Right atrium auricular region (tissue), 2 donors: ENCODE measurements at regions not wholly inside any gene's neighbourhood (a gene's known extent, or its start where the extent isn't known, plus 50 kb on each side); places are given as distances from the start of the nearest gene placed in this dataset.

Source experiments
- DNase-seq: peaks from one replicate; pipeline ENCODE4 v3.0.0-alpha.2; 2019; ENCODE audit warnings: low spot score
- H3K27ac ChIP-seq, 2 donors: fragments of 200-600 bp; sonication (generic); 1 replicate in 1 of 2; 2 replicates in 1 of 2; pipeline ENCODE4 v1.5.1; 2016 to 2019
- H3K27me3 ChIP-seq, 2 donors: fragments of 200-600 bp; sonication (generic); one replicate each; pipeline versions ENCODE4 v1.5.1 to v1.6.0; 2017 to 2019
- H3K36me3 ChIP-seq: fragments of 200-600 bp; sonication (generic); one replicate; pipeline ENCODE4 v1.5.1; 2016
- H3K4me1 ChIP-seq, 2 donors: fragments of 200-600 bp; sonication (generic); one replicate each; pipeline versions ENCODE4 v1.5.1 to v1.6.0; 2017 to 2019
- H3K4me3 ChIP-seq, 2 donors: fragments of 200-600 bp; sonication (generic); 1 replicate in 1 of 2; 2 replicates in 1 of 2; pipeline ENCODE4 v1.5.1; 2017 to 2019; ENCODE audit warnings: mild to moderate bottlenecking in 1 of 2, moderate library complexity in 1 of 2
- H3K9me3 ChIP-seq, 2 donors: fragments of 200-600 bp; sonication (generic); one replicate each; pipeline ENCODE4 v1.5.1; 2019
- TF ChIP-seq, protein P1 (sequence below), 2 donors: fragments of 200-600 bp; sonication (generic); IDR thresholded peaks; one replicate each; pipeline ENCODE4 v1.5.1; 2019; ENCODE audit warnings: antibody characterized with exemption in 2 of 2

GRCh38 chr14:66242001-66242400 is 244.2 kb upstream of the CCDC196 start:
- H3K27ac ChIP-seq: no peak overlapping the region
- no peaks in the 10 kb centered on the region for H3K27me3 ChIP-seq
- DNase-seq: no peak
- no peaks in the 10 kb centered on the region for H3K36me3 ChIP-seq
- no peak overlapping the region for H3K4me3 ChIP-seq
- H3K9me3 ChIP-seq: no peaks in the 10 kb centered on the region
- H3K4me1 ChIP-seq: no peaks in the 10 kb centered on the region
- TF ChIP-seq, protein P1, sequence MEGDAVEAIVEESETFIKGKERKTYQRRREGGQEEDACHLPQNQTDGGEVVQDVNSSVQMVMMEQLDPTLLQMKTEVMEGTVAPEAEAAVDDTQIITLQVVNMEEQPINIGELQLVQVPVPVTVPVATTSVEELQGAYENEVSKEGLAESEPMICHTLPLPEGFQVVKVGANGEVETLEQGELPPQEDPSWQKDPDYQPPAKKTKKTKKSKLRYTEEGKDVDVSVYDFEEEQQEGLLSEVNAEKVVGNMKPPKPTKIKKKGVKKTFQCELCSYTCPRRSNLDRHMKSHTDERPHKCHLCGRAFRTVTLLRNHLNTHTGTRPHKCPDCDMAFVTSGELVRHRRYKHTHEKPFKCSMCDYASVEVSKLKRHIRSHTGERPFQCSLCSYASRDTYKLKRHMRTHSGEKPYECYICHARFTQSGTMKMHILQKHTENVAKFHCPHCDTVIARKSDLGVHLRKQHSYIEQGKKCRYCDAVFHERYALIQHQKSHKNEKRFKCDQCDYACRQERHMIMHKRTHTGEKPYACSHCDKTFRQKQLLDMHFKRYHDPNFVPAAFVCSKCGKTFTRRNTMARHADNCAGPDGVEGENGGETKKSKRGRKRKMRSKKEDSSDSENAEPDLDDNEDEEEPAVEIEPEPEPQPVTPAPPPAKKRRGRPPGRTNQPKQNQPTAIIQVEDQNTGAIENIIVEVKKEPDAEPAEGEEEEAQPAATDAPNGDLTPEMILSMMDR (IDR thresholded peaks at IDR 0.05): no peak

DNA sequence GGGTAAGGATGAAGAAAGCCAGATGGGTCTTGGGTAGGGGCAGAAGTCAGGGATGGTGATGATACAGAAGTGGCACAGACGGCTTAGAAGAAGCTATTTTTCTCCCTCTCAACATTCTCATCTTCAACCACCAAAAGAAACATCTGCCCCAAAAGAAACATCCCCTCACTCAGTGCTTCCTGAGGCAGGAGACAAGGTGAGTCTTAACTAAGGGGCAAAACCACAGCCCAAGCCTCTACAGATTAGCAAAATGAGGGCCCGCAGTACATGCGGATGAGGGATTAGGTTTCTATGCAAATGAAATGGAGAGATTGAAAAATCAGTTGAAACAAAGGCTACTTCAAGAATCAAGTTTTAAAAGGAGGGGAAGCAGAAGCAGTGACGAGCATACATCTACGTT is 241.3 kb upstream of the CCDC196 start:
- no peaks in the 10 kb centered on the region for H3K27me3 ChIP-seq
- H3K9me3 ChIP-seq: no peaks in the 10 kb centered on the region

GRCh38 chr14:66247662-66248193 is 238.4 kb upstream of the CCDC196 start:
- Histone ChIP-seq H3K27me3 (no peaks in the 10 kb centered on the region), H3K9me3 (no peaks in the 10 kb centered on the region), H3K4me1 (no peaks in the 10 kb centered on the region), H3K36me3 (no peaks in the 10 kb centered on the region), H3K4me3 (no peak overlapping the region), H3K27ac (no peak overlapping the region)
- DNase-seq: no peak
- TF ChIP-seq, protein P1 (IDR thresholded peaks at IDR 0.05): no peak

More for the DNA sequence above, 241.3 kb upstream of the CCDC196 start:
- Histone ChIP-seq H3K4me3 (no peak overlapping the region), H3K4me1 (no peaks in the 10 kb centered on the region), H3K27ac (no peak overlapping the region), H3K36me3 (no peaks in the 10 kb centered on the region)
- TF ChIP-seq, protein P1 (IDR thresholded peaks at IDR 0.05): no peak
- no peak for DNase-seq

DNA sequence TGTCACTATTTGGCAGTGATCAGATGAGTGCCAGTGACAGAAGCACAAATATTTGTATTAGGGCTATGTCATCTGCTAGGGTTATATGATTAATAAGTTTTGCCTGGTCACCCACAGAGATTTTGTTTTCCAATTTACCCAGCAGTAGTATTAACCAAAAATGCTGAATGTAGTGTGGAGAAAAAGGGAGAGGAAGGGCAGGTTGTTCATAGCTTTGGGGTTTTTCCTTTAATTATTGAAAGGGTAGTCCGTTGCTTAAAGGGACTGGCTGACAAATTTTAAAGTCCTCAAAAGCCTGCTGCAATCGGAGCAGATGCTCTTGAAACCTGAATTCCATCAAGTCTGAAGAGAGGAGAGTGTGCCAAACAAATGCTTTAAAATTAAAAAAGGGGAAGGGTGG is 237.9 kb upstream of the CCDC196 start:
- no peak overlapping the region for H3K4me3 ChIP-seq
- H3K9me3 ChIP-seq: no peaks in the 10 kb centered on the region
- TF ChIP-seq, protein P1 (IDR thresholded peaks at IDR 0.05): no peak
- H3K4me1 ChIP-seq: no peaks in the 10 kb centered on the region
- no peak for DNase-seq
- no peak overlapping the region for H3K27ac ChIP-seq
- H3K27me3 ChIP-seq: no peaks in the 10 kb centered on the region
- no peaks in the 10 kb centered on the region for H3K36me3 ChIP-seq

GRCh38 chr14:66249544-66249943 is 236.6 kb upstream of the CCDC196 start:
- no peak for DNase-seq
- no peaks in the 10 kb centered on the region for H3K27me3 ChIP-seq
- no peak overlapping the region for H3K27ac ChIP-seq
- TF ChIP-seq, protein P1 (IDR thresholded peaks at IDR 0.05): no peak
- no peaks in the 10 kb centered on the region for H3K4me1 ChIP-seq
- no peak overlapping the region for H3K4me3 ChIP-seq
- H3K36me3 ChIP-seq: no peaks in the 10 kb centered on the region
- H3K9me3 ChIP-seq: no peaks in the 10 kb centered on the region

GRCh38 chr14:66254038-66254437 is 232.1 kb upstream of the CCDC196 start:
- DNase-seq: no peak

More at GRCh38 chr14:66254038-66254437, 232.1 kb upstream of the CCDC196 start:
- H3K9me3 ChIP-seq: no peaks in the 10 kb centered on the region
- no peaks in the 10 kb centered on the region for H3K4me1 ChIP-seq
- TF ChIP-seq, protein P1 (IDR thresholded peaks at IDR 0.05): no peak
- no peak overlapping the region for H3K4me3 ChIP-seq
- H3K27me3 ChIP-seq: no peaks in the 10 kb centered on the region
- no peak overlapping the region for H3K27ac ChIP-seq
- H3K36me3 ChIP-seq: no peaks in the 10 kb centered on the region
